PC-3 (cell line): ENCODE measurements at regions not wholly inside any gene's neighbourhood (a gene's known extent, or its start where the extent isn't known, plus 50 kb on each side); places are given as distances from the start of the nearest gene placed in this dataset.
A peak's percentile ranks its signal among the peaks of the same experiment; 100 is the strongest.

Experiments used
- ATAC-seq: fragments of 200-7000 bp; cut with Tn5 transposase; 2 replicates; pipeline ENCODE4 v1.9.1; 2020; ENCODE audit warnings: mild to moderate bottlenecking, moderate library complexity
- BruUV-seq: library from RNA; stranded (reverse); fragments of 400-500 nt; replicated peaks from 2 replicates; lab custom pipeline; 2021; lab: Mats Ljungman, UMichigan
- CTCF ChIA-PET: fragments of 300-600 bp; sonication (Branson Sonifier 250); formaldehyde crosslinking; loops from one replicate; lab custom pipeline; 2022; ENCODE audit warnings: antibody characterized with exemption; lab: Charles Lee
- POLR2A ChIA-PET: fragments of 300-600 bp; sonication (Branson Sonifier 250); formaldehyde crosslinking; loops from one replicate; lab custom pipeline; 2022; ENCODE audit warnings: antibody characterized with exemption; ENCODE audit not compliant: unreplicated experiment; lab: Charles Lee
- DNase-seq: peaks from one replicate; pipeline ENCODE4 v3.0.0-alpha.2; 2015
- H2AFZ ChIP-seq: fragments of 300-600 bp; sonication (generic); 2 replicates; pipeline ENCODE4 v1.6.0; 2016; ENCODE audit warnings: antibody characterized with exemption, low read length
- H3F3A ChIP-seq: fragments of 300-600 bp; sonication (generic); one replicate; pipeline ENCODE4 v1.6.0; 2017; ENCODE audit warnings: antibody characterized with exemption, low read length, control low read depth, mild to moderate bottlenecking; ENCODE audit not compliant: unreplicated experiment
- H3K27ac ChIP-seq: fragments of 300-600 bp; sonication (generic); 2 replicates; pipeline ENCODE4 v1.5.1; 2016; ENCODE audit warnings: mild to moderate bottlenecking, low read length
- H3K27me3 ChIP-seq: fragments of 300-600 bp; sonication (generic); 2 replicates; pipeline ENCODE4 v1.6.1; 2016; ENCODE audit warnings: low read length, mixed read lengths
- H3K36me3 ChIP-seq: fragments of 300-600 bp; sonication (generic); 2 replicates; pipeline ENCODE4 v1.6.1; 2016; ENCODE audit warnings: low read depth, mixed run types, low read length, mixed read lengths
- H3K4me1 ChIP-seq: fragments of 300-600 bp; sonication (generic); 2 replicates; pipeline ENCODE4 v1.5.1; 2016; ENCODE audit warnings: low read length; ENCODE audit not compliant: insufficient read depth
- H3K4me2 ChIP-seq: fragments of 300-600 bp; sonication (generic); 2 replicates; pipeline ENCODE4 v1.6.0; 2016; ENCODE audit warnings: low read length
- H3K4me3 ChIP-seq: fragments of 300-600 bp; sonication (generic); 2 replicates; pipeline ENCODE4 v1.5.1; 2016; ENCODE audit warnings: mild to moderate bottlenecking, low read length, mixed read lengths
- H3K79me2 ChIP-seq: fragments of 300-600 bp; sonication (generic); 2 replicates; pipeline ENCODE4 v1.6.1; 2017; ENCODE audit warnings: low read length, mixed read lengths
- H3K9ac ChIP-seq: fragments of 300-600 bp; sonication (generic); 2 replicates; pipeline ENCODE4 v1.6.0; 2016; ENCODE audit warnings: mild to moderate bottlenecking, low read length
- H3K9me2 ChIP-seq: fragments of 300-600 bp; sonication (generic); replicated peaks from 2 replicates; pipeline ENCODE4 v1.6.1; 2016; ENCODE audit warnings: mixed run types, low read length, mixed read lengths
- H3K9me3 ChIP-seq: fragments of 300-600 bp; sonication (generic); 2 replicates; pipeline ENCODE4 v1.6.1; 2016; ENCODE audit warnings: low read length, mixed read lengths
- H4K20me1 ChIP-seq: fragments of 300-600 bp; sonication (generic); 2 replicates; pipeline ENCODE4 v1.6.1; 2016; ENCODE audit warnings: low read length, mixed read lengths
- CTCF ChIP-seq: fragments of 300-600 bp; sonication (generic); conservative IDR thresholded peaks from 2 replicates; pipeline ENCODE4 v1.5.1; 2017; ENCODE audit warnings: antibody characterized with exemption, low read depth, mild to moderate bottlenecking, low read length
- EZH2 ChIP-seq: fragments of 300-600 bp; sonication (generic); IDR thresholded peaks from one replicate; pipeline ENCODE4 v1.6.1; 2017; ENCODE audit warnings: antibody characterized with exemption, mild to moderate bottlenecking, low read length; ENCODE audit not compliant: unreplicated experiment
- EZH2phosphoT487 ChIP-seq: fragments of 300-600 bp; sonication (generic); IDR thresholded peaks from 2 replicates; pipeline ENCODE4 v1.6.1; 2018; ENCODE audit warnings: mild to moderate bottlenecking, antibody characterized with exemption, low read length, borderline replicate concordance
- intact Hi-C: fragments of 100-400 bp; cut with micrococcal nuclease; formaldehyde crosslinking; loops from 2 replicates; pipeline ENCODE4 v1.9.0; 2023

- Histone ChIP-seq H3K9ac (no peak overlapping the region), H3F3A (no peaks in the 10 kb centered on the region), H4K20me1 (no peaks in the 10 kb centered on the region), H3K4me3 (no peak overlapping the region), H3K9me2 (no peaks in the 10 kb centered on the region), H2AFZ (no peak overlapping the region), H3K79me2 (no peaks in the 10 kb centered on the region), H3K4me2 (no peak overlapping the region), H3K27ac (peak overlapping the region; percentile 36), H3K27me3 (no peaks in the 10 kb centered on the region), H3K4me1 (no peaks in the 10 kb centered on the region), H3K36me3 (no peaks in the 10 kb centered on the region), H3K9me3 (no peaks in the 10 kb centered on the region)
- POLR2A ChIA-PET: no interaction called here
- ATAC-seq (no peak), DNase-seq (peak; percentile 6)
- intact Hi-C loops: no loop called here
- no TSS peak for BruUV-seq
- CTCF ChIA-PET: no interaction called here
- TF ChIP-seq CTCF (no peak), EZH2phosphoT487 (no peak)
These were observed 98.0 kb upstream of the TLE3 start for GRCh38 chr15:70195587-70196305.

DNA sequence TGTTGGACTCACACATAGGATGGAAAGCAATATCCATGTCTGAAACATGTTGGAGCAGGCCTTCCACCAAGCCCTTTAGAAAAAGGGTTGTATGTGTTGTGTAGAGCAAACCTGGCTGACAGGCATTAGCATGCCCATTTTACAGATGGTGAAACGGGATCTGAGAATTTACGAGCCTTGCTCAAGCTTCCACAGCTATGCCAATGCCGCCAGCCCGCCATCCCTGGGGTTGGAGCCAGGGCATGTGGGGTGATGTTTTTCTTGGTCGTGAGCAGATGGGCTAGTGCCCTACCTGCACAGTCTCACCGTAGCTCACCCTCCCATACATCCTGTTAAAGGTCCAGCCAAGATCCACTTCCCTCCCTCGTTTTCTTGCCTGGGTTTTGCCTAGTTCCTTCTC, 97.5 kb upstream of the TLE3 start:
- Histone ChIP-seq H3K27ac (no peak overlapping the region), H2AFZ (no peak overlapping the region), H3K4me3 (no peak overlapping the region), H3F3A (no peaks in the 10 kb centered on the region), H3K27me3 (no peaks in the 10 kb centered on the region), H3K79me2 (no peaks in the 10 kb centered on the region), H3K9me3 (no peaks in the 10 kb centered on the region), H3K4me2 (no peak overlapping the region), H4K20me1 (no peaks in the 10 kb centered on the region), H3K9ac (no peak overlapping the region), H3K9me2 (no peaks in the 10 kb centered on the region), H3K36me3 (no peaks in the 10 kb centered on the region), H3K4me1 (no peaks in the 10 kb centered on the region)
- ATAC-seq (no peak), DNase-seq (no peak)
- intact Hi-C loops: no loop called here
- CTCF ChIA-PET: no interaction called here
- POLR2A ChIA-PET: no interaction called here
- BruUV-seq: no TSS peak
- no peak for TF ChIP-seq EZH2phosphoT487
- no peak for TF ChIP-seq EZH2
- TF ChIP-seq CTCF: no peak

DNA sequence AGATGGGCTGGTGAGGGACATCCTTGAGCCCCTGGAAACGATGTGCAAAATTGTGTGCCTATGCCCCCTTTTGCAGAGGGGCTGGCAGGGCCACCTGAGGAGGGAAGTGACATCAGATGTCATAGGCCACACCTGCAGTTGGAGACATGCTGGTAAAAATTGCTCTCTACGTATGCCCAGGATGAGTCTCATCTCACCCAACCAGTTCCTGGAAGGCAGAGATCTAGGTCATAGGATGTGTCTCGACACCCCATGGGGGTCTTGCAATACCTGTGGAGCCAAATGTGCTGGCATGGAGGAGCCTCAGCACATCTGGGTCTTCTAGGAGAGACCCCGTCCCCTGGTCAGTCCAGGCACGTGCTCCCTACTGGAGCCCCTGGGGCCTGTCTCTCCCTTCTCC, 96.5 kb upstream of the TLE3 start:
- ChIA-PET CTCF (no interaction called here), POLR2A (no interaction called here)
- Histone ChIP-seq H3K36me3 (no peaks in the 10 kb centered on the region), H3K4me2 (no peak overlapping the region), H2AFZ (no peak overlapping the region), H3F3A (no peaks in the 10 kb centered on the region), H4K20me1 (no peaks in the 10 kb centered on the region), H3K79me2 (no peaks in the 10 kb centered on the region), H3K27ac (no peak overlapping the region), H3K9me2 (no peaks in the 10 kb centered on the region), H3K4me3 (no peak overlapping the region), H3K4me1 (no peaks in the 10 kb centered on the region), H3K9me3 (no peaks in the 10 kb centered on the region), H3K27me3 (no peaks in the 10 kb centered on the region), H3K9ac (no peak overlapping the region)
- no TSS peak for BruUV-seq
- TF ChIP-seq CTCF: no peak
- TF ChIP-seq EZH2phosphoT487: no peak
- TF ChIP-seq EZH2: no peak
- DNase-seq: no peak
- ATAC-seq: no peak
- intact Hi-C loops: no loop called here
